Amniotic stem cell (primary cell): ENCODE measurements at regions not wholly inside any gene's neighbourhood (a gene's known extent, or its start where the extent isn't known, plus 50 kb on each side); places are given as distances from the start of the nearest gene placed in this dataset.
"Not testable (repeated sequence)": the region's sequence is repeated elsewhere in the genome, so short reads cannot be mapped to it uniquely, and the experiment has no call there.

Experiments used
- DNase-seq: peaks from one replicate; lab custom pipeline; 2025; lab: John Stamatoyannopoulos, UW

GRCh38 chr20:22070610-22071058 is 365.2 kb downstream of the PAX1 start:
- no peak for DNase-seq

GRCh38 chr20:22063753-22064152 is 358.3 kb downstream of the PAX1 start:
- DNase-seq: no peak

- no peak for DNase-seq
Observed at GRCh38 chr20:22062874-22063273, 357.4 kb downstream of the PAX1 start.

GRCh38 chr20:22060610-22061009 is 355.1 kb downstream of the PAX1 start:
- no peak for DNase-seq

GRCh38 chr20:22058746-22059145 is 353.3 kb downstream of the PAX1 start:
- no peak for DNase-seq

- DNase-seq: no peak
Observed at GRCh38 chr20:22055981-22056380, 350.5 kb downstream of the PAX1 start.

GRCh38 chr20:22052025-22052650 is 346.7 kb downstream of the PAX1 start:
- no peak for DNase-seq

GRCh38 chr20:22045956-22046507 is 340.6 kb downstream of the PAX1 start:
- not testable (repeated sequence) for DNase-seq

- no peak for DNase-seq
Observed at GRCh38 chr20:22027423-22027822, 322.0 kb downstream of the PAX1 start.

GRCh38 chr20:22020201-22020600 is 314.7 kb downstream of the PAX1 start:
- DNase-seq: no peak

- DNase-seq: no peak
Observed at GRCh38 chr20:22008456-22008855, 303.0 kb downstream of the PAX1 start.

- DNase-seq: no peak
Observed at GRCh38 chr20:22006306-22006705, 300.8 kb downstream of the PAX1 start.

GRCh38 chr20:22005535-22005934 is 300.1 kb downstream of the PAX1 start:
- DNase-seq: no peak

- no peak for DNase-seq
Observed at GRCh38 chr20:22004946-22005345, 299.5 kb downstream of the PAX1 start.

- DNase-seq: no peak
Observed at GRCh38 chr20:22003680-22004079, 298.2 kb downstream of the PAX1 start.

- DNase-seq: no peak
Observed at GRCh38 chr20:22001886-22002285, 296.4 kb downstream of the PAX1 start.

- no peak for DNase-seq
Observed at GRCh38 chr20:21995461-21995860, 290.0 kb downstream of the PAX1 start.

GRCh38 chr20:21994203-21994602 is 288.7 kb downstream of the PAX1 start:
- DNase-seq: no peak

GRCh38 chr20:21982559-21982958 is 277.1 kb downstream of the PAX1 start:
- DNase-seq: no peak

- no peak for DNase-seq
Observed at GRCh38 chr20:21981597-21982344, 276.3 kb downstream of the PAX1 start.

- DNase-seq: no peak
Observed at GRCh38 chr20:21981179-21981578, 275.7 kb downstream of the PAX1 start.

- no peak for DNase-seq
Observed at GRCh38 chr20:21971436-21971835, 266.0 kb downstream of the PAX1 start.

- no peak for DNase-seq
Observed at GRCh38 chr20:21968486-21968885, 263.0 kb downstream of the PAX1 start.
